ENCODE measurements at regions not wholly inside any gene's neighbourhood (a gene's known extent, or its start where the extent isn't known, plus 50 kb on each side); places are given as distances from the start of the nearest gene placed in this dataset.

- TF ChIP-seq CCNT2 (IDR thresholded peaks at IDR 0.05; ENCODE audit: borderline replicate concordance, extremely low read depth, insufficient read length, low read depth, low read length) (no peak), KLF1 (tag; IDR thresholded peaks at IDR 0.05) (no peak)
Measured at GRCh38 chr9:16090907-16091629, 538.2 kb downstream of the CCDC171 start (continued).

- Histone ChIP-seq H3K9ac (ENCODE audit: insufficient read depth in 1 of 2, low read depth in 2 of 2, low read length in 2 of 2) (no peak overlapping the region), H3K9me1 (ENCODE audit: control insufficient read depth, insufficient read depth, low read length) (no peaks in the 10 kb centered on the region), H3K36me3 (ENCODE audit: control insufficient read depth, insufficient read depth, low read length) (no peaks in the 10 kb centered on the region), H3K27me3 (ENCODE audit: control insufficient read depth in 2 of 2, insufficient read depth in 2 of 2, low read length in 2 of 2) (no peaks in the 10 kb centered on the region), H3K4me1 (replicated peaks in 1 of 2; ENCODE audit: control insufficient read depth in 2 of 2, insufficient read depth in 2 of 2, low read length in 2 of 2) (no peaks in the 10 kb centered on the region), H2AFZ (ENCODE audit: low read depth, low read length) (no peak overlapping the region), H4K20me1 (replicated peaks; ENCODE audit: control insufficient read depth, insufficient read depth, low read length) (no peaks in the 10 kb centered on the region), H3K9me3 (replicated peaks; ENCODE audit: control insufficient read depth, insufficient read depth, low read depth, low read length) (no peaks in the 10 kb centered on the region), H3K4me2 (ENCODE audit: insufficient read depth, low read length) (no peak overlapping the region), H3K79me2 (ENCODE audit: control insufficient read depth, insufficient read depth, low read length) (no peaks in the 10 kb centered on the region), H3K27ac (ENCODE audit: extremely low read depth, low read depth, low read length) (no peak overlapping the region), H3K4me3 (no peak overlapping the region)
- in situ Hi-C loops (cut with MboI) (no loop called here), intact Hi-C loops (cut with micrococcal nuclease) (no loop called here)
- ChIA-PET POLR2A (no interaction called here), CTCF (ENCODE audit: low intra/inter-chr PET ratio) (no interaction called here)
- BruUV-seq (replicated peaks) = no TSS peak
- DNase-seq (ENCODE audit: extremely low read depth in 1 of 4, low spot score in 3 of 4) = no peak
- no peak for FAIRE-seq
- WGBS (ENCODE audit: insufficient coverage, low coverage, missing lambda C conversion rate) = 5% methylated on average over 9 of the region's 12 CpGs
- no peak for ATAC-seq
- TF ChIP-seq ZBED1 (IDR thresholded peaks at IDR 0.05) (no peak), TSC22D4 (tag; IDR thresholded peaks at IDR 0.05) (no peak), GATA2 (CRISPR knock-in tag; IDR thresholded peaks at IDR 0.05) (no peak), MBD1 (CRISPR knock-in tag; IDR thresholded peaks at IDR 0.05) (no peak), TAF9B (IDR thresholded peaks at IDR 0.05; ENCODE audit: partially characterized antibody) (no peak), PHF8 (IDR thresholded peaks at IDR 0.05; ENCODE audit: borderline replicate concordance, low read length) (no peak), C11orf30 (IDR thresholded peaks at IDR 0.05; ENCODE audit: low read depth) (no peak), ETV5 (CRISPR knock-in tag; IDR thresholded peaks at IDR 0.05; ENCODE audit: low read depth) (no peak), XRCC3 (IDR thresholded peaks at IDR 0.05) (no peak), CXXC5 (CRISPR knock-in tag; IDR thresholded peaks at IDR 0.05) (no peak), CC2D1A (IDR thresholded peaks at IDR 0.05) (no peak), ZBTB7A (IDR thresholded peaks at IDR 0.05; ENCODE audit: borderline replicate concordance, control insufficient read depth, low read depth, low read length) (no peak)
- TF ChIP-seq, protein P1, sequence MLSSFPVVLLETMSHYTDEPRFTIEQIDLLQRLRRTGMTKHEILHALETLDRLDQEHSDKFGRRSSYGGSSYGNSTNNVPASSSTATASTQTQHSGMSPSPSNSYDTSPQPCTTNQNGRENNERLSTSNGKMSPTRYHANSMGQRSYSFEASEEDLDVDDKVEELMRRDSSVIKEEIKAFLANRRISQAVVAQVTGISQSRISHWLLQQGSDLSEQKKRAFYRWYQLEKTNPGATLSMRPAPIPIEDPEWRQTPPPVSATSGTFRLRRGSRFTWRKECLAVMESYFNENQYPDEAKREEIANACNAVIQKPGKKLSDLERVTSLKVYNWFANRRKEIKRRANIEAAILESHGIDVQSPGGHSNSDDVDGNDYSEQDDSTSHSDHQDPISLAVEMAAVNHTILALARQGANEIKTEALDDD (IDR thresholded peaks at IDR 0.05) = no peak
- TF ChIP-seq, protein P2, sequence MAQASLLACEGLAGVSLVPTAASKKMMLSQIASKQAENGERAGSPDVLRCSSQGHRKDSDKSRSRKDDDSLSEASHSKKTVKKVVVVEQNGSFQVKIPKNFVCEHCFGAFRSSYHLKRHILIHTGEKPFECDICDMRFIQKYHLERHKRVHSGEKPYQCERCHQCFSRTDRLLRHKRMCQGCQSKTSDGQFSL (CRISPR knock-in tag; IDR thresholded peaks at IDR 0.05) = no peak
- TF ChIP-seq, protein P2 (tag; IDR thresholded peaks at IDR 0.05) = no peak
Measured at GRCh38 chr9:16092142-16093091, 539.6 kb downstream of the CCDC171 start.

Data from K562 (cell line).